ENCODE measurements at regions not wholly inside any gene's neighbourhood (a gene's known extent, or its start where the extent isn't known, plus 50 kb on each side); places are given as distances from the start of the nearest gene placed in this dataset.

DNA sequence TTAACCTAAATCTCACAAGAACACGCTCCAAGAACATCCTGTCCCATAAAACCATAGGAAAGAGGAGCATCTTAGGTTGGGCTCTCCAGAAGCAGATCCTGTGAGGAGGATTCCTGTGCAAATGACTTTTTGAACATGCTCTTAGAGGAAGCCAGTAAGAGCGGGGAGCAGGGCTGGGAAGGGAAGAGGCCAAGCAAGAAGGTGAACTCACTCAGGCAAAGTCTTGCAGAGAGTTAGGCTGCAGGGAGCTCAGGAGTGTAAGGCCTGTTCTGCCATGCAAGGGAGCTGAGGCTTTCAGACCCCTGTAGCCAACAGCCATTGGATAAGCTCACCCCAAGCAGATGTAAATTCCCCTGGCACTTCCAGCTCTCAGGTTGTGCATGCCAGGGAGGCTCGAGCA is 63.6 kb upstream of the LY86 start:
- DNase-seq (ENCODE audit: low read depth) = no peak

DNA sequence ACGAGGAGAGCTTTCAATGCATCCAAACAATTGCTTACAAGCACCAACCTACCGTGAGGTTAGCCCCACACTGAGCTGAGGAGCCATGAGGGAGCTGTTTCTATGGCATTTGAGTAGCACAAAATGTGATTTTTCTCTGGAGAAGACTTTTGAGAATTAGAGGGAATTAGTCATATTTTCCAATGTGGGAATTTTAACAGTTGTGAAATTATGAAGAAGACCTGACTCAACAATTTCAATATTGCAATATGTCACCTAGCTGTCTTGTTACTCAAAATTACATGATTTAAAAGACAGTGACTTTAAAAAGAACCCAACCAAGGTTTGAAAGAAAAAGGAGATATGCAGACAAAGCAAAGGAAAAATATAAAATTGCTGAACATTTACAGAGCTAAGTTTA is 62.6 kb upstream of the LY86 start:
- no peak for DNase-seq (ENCODE audit: low read depth)

DNA sequence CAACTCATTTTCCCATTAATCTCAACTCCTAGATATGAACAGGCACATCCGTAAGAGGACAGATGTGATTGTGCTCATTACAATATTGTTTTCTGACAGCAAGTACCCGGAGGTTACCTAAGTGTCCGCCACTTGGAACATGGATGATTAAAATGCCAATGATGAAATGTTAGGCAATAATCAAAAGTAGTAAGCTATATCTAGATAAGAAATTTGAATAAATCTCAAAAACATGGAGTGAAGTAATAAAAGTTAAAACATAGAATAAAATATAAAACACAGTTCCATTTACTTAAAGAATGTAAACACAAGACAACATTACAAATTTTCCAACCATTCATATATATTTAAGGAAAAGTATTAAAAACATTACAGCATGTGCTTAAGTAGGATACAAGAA is 59.2 kb upstream of the LY86 start:
- no peak for DNase-seq (ENCODE audit: low read depth)

DNA sequence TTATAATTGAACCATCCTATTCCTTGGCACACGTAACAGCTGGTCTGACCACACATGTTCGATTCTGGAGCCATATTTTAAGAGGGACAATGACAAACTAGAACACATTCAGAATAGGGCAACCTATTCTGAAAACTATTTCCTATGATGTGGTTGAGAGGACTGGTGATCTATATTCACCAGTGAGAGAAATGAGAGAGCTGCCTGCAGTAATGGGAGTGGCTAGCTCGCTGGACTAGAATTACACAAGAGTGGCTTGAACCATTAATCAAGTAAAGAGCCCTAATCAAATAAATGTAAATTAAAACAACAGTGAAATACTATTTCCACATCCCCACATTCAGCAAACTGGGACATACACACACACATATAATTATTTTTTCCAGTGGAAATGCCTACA is 55.3 kb upstream of the LY86 start:
- DNase-seq (ENCODE audit: low read depth) = no peak

DNA sequence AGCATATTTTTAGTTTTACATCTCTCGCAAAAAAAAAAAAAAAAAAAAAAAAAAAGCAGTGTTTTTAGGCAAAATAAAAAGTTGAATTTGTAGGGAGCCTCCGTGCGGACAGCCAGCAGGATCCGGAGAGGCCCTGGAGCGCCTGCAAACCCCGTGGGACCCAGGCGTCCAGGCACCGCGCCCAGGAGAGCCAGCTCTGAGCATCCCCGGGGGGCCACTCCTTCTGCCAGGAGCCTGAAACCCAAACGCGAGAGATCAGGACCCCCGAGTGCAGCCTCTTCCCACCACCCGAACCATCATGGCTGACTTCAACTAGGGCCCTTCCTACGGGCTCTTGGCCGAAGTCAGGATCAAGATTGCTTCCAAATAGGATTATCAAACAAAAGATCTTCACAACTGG is 54.1 kb upstream of the LY86 start:
- DNase-seq (ENCODE audit: low read depth) = no peak

DNA sequence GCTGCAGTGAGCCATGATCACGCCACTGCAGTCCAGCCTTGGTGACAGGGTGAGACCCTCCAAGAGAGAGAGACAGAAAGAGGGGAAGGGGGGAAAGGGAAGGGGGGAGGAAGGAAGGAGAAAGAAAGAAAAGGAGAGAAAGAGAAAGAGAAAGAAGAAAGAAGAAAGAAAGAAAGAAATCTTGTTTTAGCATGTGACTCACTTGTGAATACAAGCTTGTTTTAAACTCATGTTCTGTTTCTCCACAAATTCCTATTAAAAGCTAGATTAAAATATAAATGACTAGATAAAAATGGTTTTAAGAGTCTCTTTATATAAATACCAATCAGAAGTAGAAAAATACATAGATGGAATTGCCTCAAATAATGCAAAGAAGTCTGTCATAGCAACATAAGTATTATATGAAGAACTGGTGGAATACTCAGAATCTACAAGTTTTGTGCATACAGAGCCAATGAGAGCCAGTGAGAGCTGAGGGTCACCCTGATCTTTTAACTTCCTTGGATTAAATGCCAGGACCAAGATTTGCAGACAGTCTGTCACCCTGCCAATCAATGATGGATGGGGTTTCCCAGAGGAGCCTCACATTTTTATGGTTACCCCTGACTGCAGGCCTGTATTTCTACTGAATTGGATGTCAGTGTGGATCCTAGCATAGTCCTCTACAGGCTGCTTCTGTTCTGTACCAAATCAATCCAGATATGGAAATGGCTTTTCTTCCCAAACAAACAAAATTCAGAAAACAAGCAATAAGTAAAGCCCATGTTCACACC is 50.8 kb upstream of the LY86 start:
- DNase-seq (ENCODE audit: low read depth) = no peak

DNA sequence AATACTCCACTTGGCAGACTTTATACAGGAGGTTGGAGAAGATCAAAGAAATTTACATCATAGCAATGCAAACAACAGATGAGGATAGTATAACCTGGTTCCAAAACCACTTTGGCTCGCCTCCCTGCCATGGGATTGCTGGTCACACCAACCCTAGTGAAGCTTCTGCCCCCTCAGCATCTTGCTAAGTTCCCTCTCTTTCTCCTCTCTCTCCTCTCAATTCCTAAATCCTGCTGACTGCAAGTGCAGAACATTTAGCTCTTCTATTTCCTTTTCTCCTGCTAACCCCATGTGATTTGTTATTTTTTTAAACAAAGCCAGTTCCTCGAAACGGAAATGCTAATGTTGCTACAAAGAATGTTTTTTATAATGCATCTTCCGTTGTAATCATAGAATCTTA is 50.3 kb upstream of the LY86 start:
- no peak for DNase-seq (ENCODE audit: low read depth)
